Stimulated activated CD8-positive, alpha-beta memory T cell treated with anti-CD3 and anti-CD28 coated beads, Interleukin-4, amount 100 ng/mL, for 1 hour (primary cell): ENCODE measurements at regions not wholly inside any gene's neighbourhood (a gene's known extent, or its start where the extent isn't known, plus 50 kb on each side); places are given as distances from the start of the nearest gene placed in this dataset.
"Not testable (repeated sequence)": the region's sequence is repeated elsewhere in the genome, so short reads cannot be mapped to it uniquely, and the experiment has no call there.

Experiments
- DNase-seq, 2 donors: peaks; one replicate each; pipeline ENCODE4 v3.0.0-alpha.2; 2020; ENCODE audit warnings: low read depth in 2 of 2, low spot score in 1 of 2

- DNase-seq = not testable (repeated sequence)
These were observed 168.5 kb upstream of the FAM72C start for GRCh38 chr1:144140243-144140642.

GRCh38 chr1:144105006-144105405, 133.2 kb upstream of the FAM72C start:
- not testable (repeated sequence) for DNase-seq

GRCh38 chr1:144104000-144104677, 132.4 kb upstream of the FAM72C start:
- peak in 1 of 2 donors; percentile 10 for DNase-seq

GRCh38 chr1:144103156-144103880, 131.5 kb upstream of the FAM72C start:
- not testable (repeated sequence) for DNase-seq

GRCh38 chr1:144102046-144102745, 130.4 kb upstream of the FAM72C start:
- DNase-seq = not testable (repeated sequence)

- no peak for DNase-seq
These were observed 129.7 kb upstream of the FAM72C start for GRCh38 chr1:144101397-144102045.

GRCh38 chr1:144077167-144077841, 105.5 kb upstream of the FAM72C start:
- DNase-seq = not testable (repeated sequence)

- not testable (repeated sequence) for DNase-seq
These were observed 104.9 kb upstream of the FAM72C start for GRCh38 chr1:144076646-144077045.

- DNase-seq = not testable (repeated sequence)
These were observed 98.7 kb upstream of the FAM72C start for GRCh38 chr1:144070394-144071053.

- not testable (repeated sequence) for DNase-seq
These were observed 95.3 kb upstream of the FAM72C start for GRCh38 chr1:144067042-144067441.

GRCh38 chr1:144066071-144066813, 94.5 kb upstream of the FAM72C start:
- not testable (repeated sequence) for DNase-seq

GRCh38 chr1:144065299-144066060, 93.7 kb upstream of the FAM72C start:
- DNase-seq = not testable (repeated sequence)

GRCh38 chr1:144049365-144049764, 77.6 kb upstream of the FAM72C start:
- not testable (repeated sequence) for DNase-seq

GRCh38 chr1:144046645-144047044, 74.9 kb upstream of the FAM72C start:
- DNase-seq = not testable (repeated sequence)

GRCh38 chr1:144045751-144046546, 74.2 kb upstream of the FAM72C start:
- peak in 1 of 2 donors; percentile 1 for DNase-seq

- DNase-seq = not testable (repeated sequence)
These were observed 70.5 kb upstream of the FAM72C start for GRCh38 chr1:144042251-144042650.

GRCh38 chr1:144040293-144040692, 68.5 kb upstream of the FAM72C start:
- DNase-seq = not testable (repeated sequence)

- not testable (repeated sequence) for DNase-seq
These were observed 62.3 kb upstream of the FAM72C start for GRCh38 chr1:144034045-144034444.
